ENCODE measurements at regions not wholly inside any gene's neighbourhood (a gene's known extent, or its start where the extent isn't known, plus 50 kb on each side); places are given as distances from the start of the nearest gene placed in this dataset.

DNA sequence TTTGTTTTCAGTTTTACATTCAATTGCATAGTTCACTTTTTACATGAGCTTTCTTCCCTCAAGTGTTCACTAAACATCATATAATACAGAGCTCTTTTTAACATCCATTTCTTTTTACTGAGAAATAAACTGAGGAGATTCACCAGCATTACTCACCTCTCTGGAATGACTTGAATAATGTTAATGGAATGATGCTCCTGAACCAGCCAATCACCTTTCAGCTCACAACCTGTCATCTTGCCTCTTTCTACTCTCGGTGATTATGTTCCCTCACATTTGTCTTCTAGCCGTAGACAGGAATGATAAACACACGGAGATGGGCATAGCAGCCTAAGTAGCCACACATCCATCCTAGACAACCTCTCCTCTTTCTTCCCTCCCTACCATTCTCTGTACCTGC, 301.7 kb downstream of the PAX3 start:
- TF ChIP-seq POLR2A (IDR thresholded peaks at IDR 0.05; ENCODE audit: low read length), result no peak
- no peak for TF ChIP-seq GATA1 (IDR thresholded peaks at IDR 0.05; ENCODE audit: low read depth, low read length)

Measured in erythroblast (primary cell).